GM19468 (cell line): ENCODE measurements at regions not wholly inside any gene's neighbourhood (a gene's known extent, or its start where the extent isn't known, plus 50 kb on each side); places are given as distances from the start of the nearest gene placed in this dataset.
"Not testable (repeated sequence)": the region's sequence is repeated elsewhere in the genome, so short reads cannot be mapped to it uniquely, and the experiment has no call there.

Experiments used
- ATAC-seq: cut with Tn5 transposase; IDR thresholded peaks from one replicate; pipeline ENCODE4 v1.9.1; 2021; ENCODE audit warnings: mild to moderate bottlenecking, moderate library complexity, moderate number of reproducible peaks; ENCODE audit not compliant: unreplicated experiment; ENCODE audit errors: extremely low read depth

- ATAC-seq, result not testable (repeated sequence)
Observed at GRCh38 chr16:33709856-33710695, 250.7 kb downstream of the TP53TG3F start.

- ATAC-seq, result not testable (repeated sequence)
Observed at GRCh38 chr16:33710696-33711087, 251.3 kb downstream of the TP53TG3F start.

- ATAC-seq, result not testable (repeated sequence)
Observed at GRCh38 chr16:33711616-33712015, 252.2 kb downstream of the TP53TG3F start.

- ATAC-seq, result not testable (repeated sequence)
Observed at GRCh38 chr16:33712308-33712707, 252.9 kb downstream of the TP53TG3F start.

- not testable (repeated sequence) for ATAC-seq
Observed at GRCh38 chr16:33712851-33713709, 253.7 kb downstream of the TP53TG3F start.

- ATAC-seq, result not testable (repeated sequence)
Observed at GRCh38 chr16:33713710-33714538, 254.5 kb downstream of the TP53TG3F start.

- not testable (repeated sequence) for ATAC-seq
Observed at GRCh38 chr16:33731167-33731566, 271.8 kb downstream of the TP53TG3F start.

- not testable (repeated sequence) for ATAC-seq
Observed at GRCh38 chr16:33734650-33735049, 275.2 kb downstream of the TP53TG3F start.

- ATAC-seq, result not testable (repeated sequence)
Observed at GRCh38 chr16:33766869-33767765, 307.7 kb downstream of the TP53TG3F start.

GRCh38 chr16:33768710-33769109 is 309.3 kb downstream of the TP53TG3F start:
- ATAC-seq, result not testable (repeated sequence)

GRCh38 chr16:33769180-33769846 is 309.9 kb downstream of the TP53TG3F start:
- ATAC-seq, result not testable (repeated sequence)

GRCh38 chr16:33770478-33770877 is 311.1 kb downstream of the TP53TG3F start:
- ATAC-seq, result not testable (repeated sequence)

GRCh38 chr16:33771211-33771610 is 311.8 kb downstream of the TP53TG3F start:
- not testable (repeated sequence) for ATAC-seq

GRCh38 chr16:33773966-33774365 is 314.6 kb downstream of the TP53TG3F start:
- ATAC-seq, result not testable (repeated sequence)

- ATAC-seq, result not testable (repeated sequence)
Observed at GRCh38 chr16:33774724-33775123, 315.3 kb downstream of the TP53TG3F start.

GRCh38 chr16:33816328-33816944 is 357.0 kb downstream of the TP53TG3F start:
- ATAC-seq, result not testable (repeated sequence)

GRCh38 chr16:33824736-33825135 is 365.3 kb downstream of the TP53TG3F start:
- ATAC-seq, result not testable (repeated sequence)

GRCh38 chr16:33827522-33827921 is 368.1 kb downstream of the TP53TG3F start:
- not testable (repeated sequence) for ATAC-seq
